ENCODE measurements at regions not wholly inside any gene's neighbourhood (a gene's known extent, or its start where the extent isn't known, plus 50 kb on each side); places are given as distances from the start of the nearest gene placed in this dataset.

DNA sequence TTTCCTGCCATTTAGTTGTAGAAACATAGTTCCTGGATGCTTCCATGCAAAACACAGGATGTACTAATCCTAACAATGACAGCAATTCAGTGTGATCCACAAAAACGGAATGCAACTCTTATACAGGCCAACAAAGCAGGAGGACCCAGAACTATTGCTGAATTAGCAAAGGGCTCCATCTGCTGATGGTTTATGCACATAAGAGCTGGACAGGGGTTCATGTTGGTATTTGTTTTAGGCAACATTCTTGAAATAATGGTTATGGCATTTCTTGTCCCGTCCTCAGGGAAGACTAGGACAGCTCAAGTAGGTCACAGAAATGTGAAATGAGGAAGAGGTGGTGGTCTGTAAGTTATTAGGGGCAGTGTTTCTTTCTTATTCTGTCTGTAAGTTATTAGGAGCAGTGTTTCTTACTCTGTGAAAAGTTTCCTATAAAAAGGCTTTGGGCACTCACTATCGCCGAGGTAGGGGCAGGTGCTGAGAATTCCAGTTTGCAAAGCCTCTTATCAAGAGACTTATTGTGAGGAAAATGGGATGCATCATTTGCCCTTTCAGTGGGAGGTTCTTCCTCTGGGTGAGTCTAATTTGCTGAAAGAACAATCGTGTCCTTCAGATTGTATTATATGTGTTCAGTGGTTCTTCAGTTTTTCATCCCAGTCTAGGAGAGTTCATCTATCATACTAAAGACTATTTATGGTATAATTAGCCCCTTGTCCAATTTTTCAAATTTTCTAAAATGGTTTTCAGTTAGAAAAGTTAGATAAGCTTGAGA is 171.1 kb downstream of the MCHR2 start (continued):
- TF ChIP-seq, protein P1, sequence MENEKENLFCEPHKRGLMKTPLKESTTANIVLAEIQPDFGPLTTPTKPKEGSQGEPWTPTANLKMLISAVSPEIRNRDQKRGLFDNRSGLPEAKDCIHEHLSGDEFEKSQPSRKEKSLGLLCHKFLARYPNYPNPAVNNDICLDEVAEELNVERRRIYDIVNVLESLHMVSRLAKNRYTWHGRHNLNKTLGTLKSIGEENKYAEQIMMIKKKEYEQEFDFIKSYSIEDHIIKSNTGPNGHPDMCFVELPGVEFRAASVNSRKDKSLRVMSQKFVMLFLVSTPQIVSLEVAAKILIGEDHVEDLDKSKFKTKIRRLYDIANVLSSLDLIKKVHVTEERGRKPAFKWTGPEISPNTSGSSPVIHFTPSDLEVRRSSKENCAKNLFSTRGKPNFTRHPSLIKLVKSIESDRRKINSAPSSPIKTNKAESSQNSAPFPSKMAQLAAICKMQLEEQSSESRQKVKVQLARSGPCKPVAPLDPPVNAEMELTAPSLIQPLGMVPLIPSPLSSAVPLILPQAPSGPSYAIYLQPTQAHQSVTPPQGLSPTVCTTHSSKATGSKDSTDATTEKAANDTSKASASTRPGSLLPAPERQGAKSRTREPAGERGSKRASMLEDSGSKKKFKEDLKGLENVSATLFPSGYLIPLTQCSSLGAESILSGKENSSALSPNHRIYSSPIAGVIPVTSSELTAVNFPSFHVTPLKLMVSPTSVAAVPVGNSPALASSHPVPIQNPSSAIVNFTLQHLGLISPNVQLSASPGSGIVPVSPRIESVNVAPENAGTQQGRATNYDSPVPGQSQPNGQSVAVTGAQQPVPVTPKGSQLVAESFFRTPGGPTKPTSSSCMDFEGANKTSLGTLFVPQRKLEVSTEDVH (IDR thresholded peaks at IDR 0.05; ENCODE audit: low read depth, partially characterized antibody): no peak
- TF ChIP-seq FOXJ2 (tag; IDR thresholded peaks at IDR 0.05): no peak
- TF ChIP-seq TOE1 (IDR thresholded peaks at IDR 0.05; ENCODE audit: borderline replicate concordance): no peak
- TF ChIP-seq TOE1 (CRISPR knock-in tag; IDR thresholded peaks at IDR 0.05; ENCODE audit: borderline replicate concordance, low read depth): no peak
- TF ChIP-seq, protein P2, sequence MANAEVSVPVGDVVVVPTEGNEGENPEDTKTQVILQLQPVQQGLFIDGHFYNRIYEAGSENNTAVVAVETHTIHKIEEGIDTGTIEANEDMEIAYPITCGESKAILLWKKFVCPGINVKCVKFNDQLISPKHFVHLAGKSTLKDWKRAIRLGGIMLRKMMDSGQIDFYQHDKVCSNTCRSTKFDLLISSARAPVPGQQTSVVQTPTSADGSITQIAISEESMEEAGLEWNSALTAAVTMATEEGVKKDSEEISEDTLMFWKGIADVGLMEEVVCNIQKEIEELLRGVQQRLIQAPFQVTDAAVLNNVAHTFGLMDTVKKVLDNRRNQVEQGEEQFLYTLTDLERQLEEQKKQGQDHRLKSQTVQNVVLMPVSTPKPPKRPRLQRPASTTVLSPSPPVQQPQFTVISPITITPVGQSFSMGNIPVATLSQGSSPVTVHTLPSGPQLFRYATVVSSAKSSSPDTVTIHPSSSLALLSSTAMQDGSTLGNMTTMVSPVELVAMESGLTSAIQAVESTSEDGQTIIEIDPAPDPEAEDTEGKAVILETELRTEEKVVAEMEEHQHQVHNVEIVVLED (CRISPR knock-in tag; IDR thresholded peaks at IDR 0.05): no peak
- TF ChIP-seq, protein P3, sequence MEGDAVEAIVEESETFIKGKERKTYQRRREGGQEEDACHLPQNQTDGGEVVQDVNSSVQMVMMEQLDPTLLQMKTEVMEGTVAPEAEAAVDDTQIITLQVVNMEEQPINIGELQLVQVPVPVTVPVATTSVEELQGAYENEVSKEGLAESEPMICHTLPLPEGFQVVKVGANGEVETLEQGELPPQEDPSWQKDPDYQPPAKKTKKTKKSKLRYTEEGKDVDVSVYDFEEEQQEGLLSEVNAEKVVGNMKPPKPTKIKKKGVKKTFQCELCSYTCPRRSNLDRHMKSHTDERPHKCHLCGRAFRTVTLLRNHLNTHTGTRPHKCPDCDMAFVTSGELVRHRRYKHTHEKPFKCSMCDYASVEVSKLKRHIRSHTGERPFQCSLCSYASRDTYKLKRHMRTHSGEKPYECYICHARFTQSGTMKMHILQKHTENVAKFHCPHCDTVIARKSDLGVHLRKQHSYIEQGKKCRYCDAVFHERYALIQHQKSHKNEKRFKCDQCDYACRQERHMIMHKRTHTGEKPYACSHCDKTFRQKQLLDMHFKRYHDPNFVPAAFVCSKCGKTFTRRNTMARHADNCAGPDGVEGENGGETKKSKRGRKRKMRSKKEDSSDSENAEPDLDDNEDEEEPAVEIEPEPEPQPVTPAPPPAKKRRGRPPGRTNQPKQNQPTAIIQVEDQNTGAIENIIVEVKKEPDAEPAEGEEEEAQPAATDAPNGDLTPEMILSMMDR (IDR thresholded peaks at IDR 0.05 in 2 of 3, conservative IDR thresholded peaks at IDR 0.05 in 1 of 3; ENCODE audit: insufficient read depth in 2 of 3, low read depth in 1 of 3, low read length in 3 of 3): peak; percentile 57 to 69 (median 69)

All from K562 (cell line).